ENCODE measurements at regions not wholly inside any gene's neighbourhood (a gene's known extent, or its start where the extent isn't known, plus 50 kb on each side); places are given as distances from the start of the nearest gene placed in this dataset.

- no peak for TF ChIP-seq CTCF (IDR thresholded peaks at IDR 0.05)
- no peak for TF ChIP-seq POLR2A (IDR thresholded peaks at IDR 0.05)
These were observed 58.7 kb upstream of the SMOX start for GRCh38 chr20:4089756-4090487.
